SIG-M5 treated with dmso at 0.1 percent for 504 hours (cell line): ENCODE measurements at regions not wholly inside any gene's neighbourhood (a gene's known extent, or its start where the extent isn't known, plus 50 kb on each side); places are given as distances from the start of the nearest gene placed in this dataset.

Experiments used
- DNase-seq: peaks from one replicate; lab custom pipeline; 2025; ENCODE audit not compliant: unreplicated experiment; lab: John Stamatoyannopoulos, UW

DNA sequence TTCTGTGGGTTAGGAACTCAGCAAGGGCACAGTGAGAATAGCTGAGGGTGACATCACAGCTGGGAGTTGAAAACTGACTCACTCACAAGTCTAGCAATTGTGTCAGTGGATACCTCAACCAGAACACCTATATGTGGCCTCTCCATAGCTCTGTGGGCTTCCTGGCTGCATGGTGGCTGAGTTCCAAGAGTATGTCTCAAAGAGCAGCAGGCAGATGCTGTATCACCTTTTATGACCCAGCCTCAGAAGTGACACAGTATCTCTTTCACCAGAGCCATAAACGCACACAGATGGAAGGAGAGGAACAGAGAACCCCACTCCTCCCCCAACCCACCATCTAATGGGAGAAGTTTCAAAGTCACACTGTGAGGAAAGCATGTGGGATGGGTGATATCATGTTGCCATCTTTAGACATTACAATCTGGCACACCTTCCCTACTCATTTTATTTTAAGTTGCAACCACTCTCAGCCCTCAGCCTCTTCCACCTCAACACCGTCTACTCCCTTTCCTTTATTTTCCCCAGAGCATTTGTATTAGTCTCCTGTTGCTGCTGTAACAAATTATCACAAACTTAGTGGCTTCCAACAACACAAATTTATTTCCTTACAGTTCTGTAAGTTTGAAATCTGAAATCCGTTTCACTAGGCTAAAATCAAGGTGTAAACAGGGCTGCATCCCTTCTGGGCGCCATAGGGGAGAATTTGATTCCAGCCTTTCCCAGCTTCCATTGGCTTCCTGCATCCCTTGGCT is 134.6 kb upstream of the SPATS2L start:
- no peak for DNase-seq

GRCh38 chr2:200172521-200172920 is 134.0 kb upstream of the SPATS2L start:
- no peak for DNase-seq

- no peak for DNase-seq
Measured at GRCh38 chr2:200172944-200173581, 133.4 kb upstream of the SPATS2L start.

- DNase-seq = no peak
Measured at GRCh38 chr2:200173691-200174090, 132.8 kb upstream of the SPATS2L start.

DNA sequence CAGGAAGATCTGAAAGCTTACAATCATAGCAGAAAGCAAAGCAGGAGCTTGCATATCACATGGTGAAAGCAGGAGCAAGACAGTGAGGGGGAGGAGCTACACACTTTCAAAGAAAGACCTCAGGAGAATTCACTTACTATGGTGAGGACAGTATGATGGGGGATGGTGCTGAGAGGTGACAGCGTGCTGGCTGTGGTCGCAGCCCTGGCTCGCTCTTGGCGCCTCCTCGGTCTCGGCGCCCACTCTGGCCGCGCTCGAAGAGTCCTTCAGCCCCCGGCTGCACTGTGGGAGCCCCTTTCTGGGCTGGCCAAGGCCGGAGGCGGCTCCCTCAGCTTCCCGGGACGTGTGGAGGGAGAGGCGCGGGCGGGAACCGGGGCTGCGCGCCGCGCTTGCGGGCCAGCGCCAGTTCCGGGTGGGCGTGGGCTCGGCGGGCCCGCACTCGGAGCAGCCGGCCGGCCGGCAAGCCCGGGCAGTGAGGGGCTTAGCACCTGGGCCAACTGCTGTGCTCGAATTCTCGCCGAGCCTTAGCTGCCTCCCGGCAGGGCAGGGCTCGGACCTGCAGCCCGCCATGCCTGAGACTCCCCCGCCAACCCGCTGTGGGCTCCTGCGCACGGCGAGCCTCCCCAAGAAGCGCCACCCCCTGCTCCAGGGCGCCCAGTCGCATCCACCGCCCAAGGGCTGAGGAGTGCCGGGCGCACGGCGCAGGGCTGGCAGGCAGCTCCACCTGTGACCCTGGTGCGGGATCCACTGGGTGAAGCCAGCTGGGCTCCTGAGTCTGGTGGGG is 131.9 kb upstream of the SPATS2L start:
- no peak for DNase-seq

- DNase-seq = no peak
Measured at GRCh38 chr2:200177971-200178911, 128.3 kb upstream of the SPATS2L start.

GRCh38 chr2:200179151-200179550 is 127.3 kb upstream of the SPATS2L start:
- DNase-seq = no peak

DNA sequence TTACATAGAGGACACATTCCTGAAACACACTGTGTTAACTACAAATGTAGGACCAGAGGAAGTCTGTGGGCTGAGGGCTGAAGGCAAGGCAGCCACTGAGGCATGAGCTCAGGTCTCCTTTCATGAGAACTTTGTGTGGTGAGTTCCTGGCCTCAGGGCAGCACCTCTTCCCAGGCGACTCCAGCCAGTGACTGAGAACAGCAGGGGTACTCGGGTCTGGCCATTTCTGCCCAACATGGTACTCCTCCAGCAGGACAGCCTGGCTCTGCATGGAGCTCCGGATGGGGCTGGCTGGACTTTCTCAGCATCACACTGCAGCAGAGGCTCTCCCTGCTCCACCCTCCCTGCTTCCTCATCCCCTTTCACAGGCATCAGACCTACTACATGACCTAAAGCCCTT is 125.5 kb upstream of the SPATS2L start:
- no peak for DNase-seq

DNA sequence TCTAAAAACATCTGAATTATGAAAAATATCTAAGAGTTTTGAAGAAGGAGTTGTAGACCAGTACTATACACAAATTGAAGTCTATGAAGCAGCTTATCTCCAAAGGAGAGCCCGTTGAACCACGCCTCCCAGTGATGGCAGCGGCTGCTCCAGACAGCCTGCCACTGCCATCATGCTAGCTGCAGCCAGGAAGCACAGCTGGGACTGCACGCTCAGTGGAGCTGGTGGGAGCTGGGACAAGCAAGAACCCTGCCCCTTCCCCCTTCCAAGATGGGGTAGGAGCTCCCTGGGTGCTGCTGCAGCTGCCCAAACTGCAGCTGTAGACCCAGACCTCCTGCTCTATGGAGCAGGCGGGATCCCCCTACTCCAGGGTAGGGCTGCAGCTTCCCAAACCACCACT is 124.7 kb upstream of the SPATS2L start:
- no peak for DNase-seq

DNA sequence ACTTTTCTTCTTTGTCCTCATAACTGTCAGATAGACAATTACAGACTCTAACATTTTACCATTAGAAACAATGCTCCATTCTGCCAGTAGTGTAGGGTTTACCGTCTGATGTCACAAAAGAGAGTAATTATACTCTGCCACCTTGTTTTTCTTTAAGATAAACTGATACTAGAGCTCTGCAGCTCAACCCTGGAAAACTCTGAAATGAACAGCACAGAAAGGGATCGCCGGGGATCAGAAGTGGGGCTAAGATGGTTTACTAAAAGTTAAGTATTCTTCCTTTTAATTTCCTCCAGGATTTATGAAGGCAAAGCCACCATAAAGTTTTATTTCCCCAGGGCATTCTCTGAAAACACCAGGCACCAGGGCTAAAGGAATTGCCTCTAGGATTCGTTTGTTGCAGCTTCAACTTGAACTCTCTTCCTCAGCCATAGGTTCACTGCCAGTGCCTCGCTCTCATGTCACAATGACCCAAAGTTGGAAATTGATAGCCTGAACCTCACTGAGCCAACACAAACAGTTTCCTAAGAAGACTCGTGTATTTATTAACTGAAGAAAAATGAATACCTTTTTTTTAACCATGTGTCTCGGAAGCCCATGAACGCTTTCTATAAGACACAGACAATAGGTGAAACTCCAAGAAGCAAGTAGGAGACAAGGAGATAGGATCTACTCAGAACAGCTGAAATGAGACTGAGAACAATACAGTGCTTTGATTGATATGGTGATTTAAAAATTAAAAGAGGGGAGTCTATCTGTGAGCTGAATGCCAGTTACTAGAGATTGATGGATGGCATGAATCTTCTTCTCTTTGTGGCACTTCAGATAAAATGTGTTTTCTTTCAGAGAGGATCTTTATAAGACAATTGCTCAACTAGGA is 121.5 kb upstream of the SPATS2L start:
- no peak for DNase-seq

- no peak for DNase-seq
Measured at GRCh38 chr2:200185628-200186000, 120.9 kb upstream of the SPATS2L start.

DNA sequence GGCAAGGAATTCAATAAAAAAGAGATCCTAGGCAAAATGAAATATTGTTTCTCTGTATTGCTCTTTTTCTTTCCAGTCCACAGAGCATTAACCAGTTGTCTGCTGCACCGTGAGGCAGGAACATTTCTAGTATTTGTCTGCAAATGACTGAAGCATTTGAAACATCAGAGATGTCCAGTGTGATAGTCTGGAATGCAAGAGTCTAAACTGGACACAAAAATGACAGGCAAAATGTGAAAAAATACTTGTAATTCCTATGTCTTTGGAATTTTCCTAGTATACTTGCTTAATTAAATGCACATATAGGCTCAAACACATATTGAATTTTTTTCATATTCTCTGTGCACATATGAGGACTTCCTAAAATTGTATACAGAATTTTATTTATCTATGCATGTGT is 120.5 kb upstream of the SPATS2L start:
- DNase-seq = no peak

DNA sequence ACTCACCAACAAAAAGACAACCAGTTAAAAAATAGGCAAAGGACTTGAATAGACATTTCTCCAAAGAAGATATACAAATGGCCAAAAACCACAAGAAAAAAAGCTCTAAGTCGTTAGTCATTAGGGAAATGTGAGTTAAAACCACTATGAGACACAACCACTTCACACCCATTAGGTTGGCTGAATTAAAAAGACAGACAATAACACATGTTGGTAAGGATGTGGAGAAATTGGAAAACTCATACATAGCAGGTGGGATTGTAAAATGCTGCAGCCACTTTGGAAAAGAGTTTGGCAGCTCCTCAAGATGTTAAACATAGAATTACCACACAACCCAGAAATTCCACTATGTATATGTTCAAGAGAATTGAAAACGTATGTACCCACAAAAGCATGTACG is 117.6 kb upstream of the SPATS2L start:
- DNase-seq = no peak

DNA sequence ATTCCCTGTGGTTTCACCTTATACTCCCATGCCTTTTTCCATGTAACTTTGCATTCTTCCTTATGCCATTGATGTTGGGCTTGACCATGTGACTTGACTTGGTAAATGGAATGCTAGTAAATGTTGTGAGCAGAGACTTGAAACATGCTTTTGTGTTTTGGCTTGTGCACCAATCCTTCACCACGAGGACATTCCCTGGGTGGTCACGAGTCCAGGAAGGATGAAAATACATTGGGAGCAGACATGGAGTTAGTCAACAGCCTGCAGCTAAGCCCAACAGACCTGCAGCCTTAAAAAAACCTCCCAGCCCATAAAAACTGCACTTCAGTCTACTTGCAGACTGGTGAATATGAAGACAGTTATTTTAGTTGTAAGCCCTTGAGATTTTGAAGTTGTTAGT is 116.5 kb upstream of the SPATS2L start:
- no peak for DNase-seq

GRCh38 chr2:200193331-200193730 is 113.2 kb upstream of the SPATS2L start:
- no peak for DNase-seq

DNA sequence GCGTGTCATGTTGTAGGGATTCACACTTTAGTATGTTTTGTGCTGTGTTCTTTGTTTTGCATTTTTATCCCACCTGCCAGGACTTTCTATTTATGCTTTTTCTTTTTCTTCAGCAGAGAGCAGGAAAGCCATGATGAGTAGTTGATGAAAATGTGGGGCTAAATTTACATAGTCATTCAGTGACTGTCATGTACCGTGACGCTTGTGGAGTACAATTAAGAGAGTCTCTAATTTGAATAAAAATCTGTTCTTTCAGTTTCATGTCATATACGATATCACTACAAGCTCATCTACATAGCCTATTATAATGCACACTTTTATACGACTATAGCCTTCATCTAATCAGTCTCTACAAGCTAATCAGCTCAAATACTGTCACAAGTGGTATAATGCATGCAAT is 112.7 kb upstream of the SPATS2L start:
- no peak for DNase-seq

DNA sequence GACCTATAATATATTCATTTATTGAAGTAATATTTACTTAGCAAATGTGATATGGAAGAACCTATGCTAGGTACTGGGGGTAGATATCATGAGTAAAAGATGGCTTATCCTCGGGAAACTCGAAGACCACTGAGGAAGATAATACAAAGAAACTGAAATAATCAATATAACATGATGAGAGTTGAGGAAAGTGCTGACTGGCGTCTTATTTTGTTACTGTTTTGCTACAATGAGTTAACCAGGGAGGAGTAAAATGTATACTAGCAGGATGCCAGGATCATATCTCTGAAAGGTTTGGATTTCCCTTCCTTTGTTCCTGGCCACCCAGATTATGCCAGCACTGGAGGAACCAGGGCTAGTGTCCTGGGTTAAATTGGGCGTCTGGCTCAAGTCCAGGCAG is 111.7 kb upstream of the SPATS2L start:
- DNase-seq = no peak

- peak; percentile 73 for DNase-seq
Measured at GRCh38 chr2:200199005-200199404, 107.5 kb upstream of the SPATS2L start.

DNA sequence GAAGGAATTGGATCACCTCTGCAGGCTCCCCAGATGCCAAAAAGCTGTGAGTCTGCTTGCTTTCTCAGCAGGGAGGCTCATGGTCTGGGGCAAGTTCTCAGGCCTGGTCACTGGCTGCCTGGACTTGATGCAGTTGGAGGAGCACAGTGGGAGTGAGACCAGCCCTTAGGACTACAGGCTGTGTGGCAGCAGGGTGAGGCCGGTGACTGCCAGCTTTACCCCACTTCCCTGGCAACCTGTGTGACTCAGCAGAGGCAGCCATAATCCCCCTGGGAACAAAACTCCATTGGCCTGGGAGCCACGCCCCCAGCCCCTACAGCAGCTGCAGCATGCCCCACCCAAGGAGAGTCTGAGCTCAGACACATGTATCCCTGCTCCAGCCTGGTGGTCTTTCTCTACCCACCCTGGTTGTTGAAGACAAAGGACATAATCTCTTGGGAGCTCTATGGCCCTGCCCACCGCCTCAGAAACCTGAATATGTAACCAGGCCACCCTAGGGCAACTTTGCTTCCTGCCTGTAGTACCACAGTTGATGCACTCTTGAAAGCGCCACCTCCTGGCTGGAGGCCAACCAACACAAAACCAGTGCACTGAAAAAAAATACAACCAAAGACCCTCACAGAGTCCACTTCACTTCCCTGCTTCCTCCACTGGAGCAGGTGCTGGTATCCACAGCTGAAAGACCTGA is 106.8 kb upstream of the SPATS2L start:
- DNase-seq = no peak
